AML-193 (cell line): ENCODE measurements at regions not wholly inside any gene's neighbourhood (a gene's known extent, or its start where the extent isn't known, plus 50 kb on each side); places are given as distances from the start of the nearest gene placed in this dataset.
"Not testable (repeated sequence)": the region's sequence is repeated elsewhere in the genome, so short reads cannot be mapped to it uniquely, and the experiment has no call there.

Source experiments
- DNase-seq, 2 experiments: peaks; one replicate each; lab custom pipeline; 2025; lab: John Stamatoyannopoulos, UW

GRCh38 chr12:88756917-88757316 is 176.6 kb upstream of the KITLG start:
- no peak for DNase-seq

DNA sequence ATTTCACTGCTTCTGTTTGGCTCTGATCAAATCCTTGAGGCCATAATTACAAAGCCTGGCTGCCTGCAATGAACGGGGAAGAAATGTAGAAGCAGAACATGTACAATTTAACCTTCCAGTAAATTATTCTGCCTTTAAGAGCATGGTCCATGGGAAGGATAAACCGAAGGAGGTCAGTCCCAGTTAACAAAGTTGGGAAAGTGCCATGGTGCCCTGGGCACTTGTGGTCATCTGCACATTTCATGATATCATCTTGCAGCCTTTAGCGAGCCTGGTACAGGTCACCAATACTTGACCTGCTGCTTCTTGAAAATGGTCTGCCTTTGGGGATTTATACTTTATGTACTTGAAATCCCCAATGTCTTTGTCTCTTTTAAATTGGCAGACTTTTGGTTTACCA is 175.9 kb upstream of the KITLG start:
- DNase-seq = no peak

DNA sequence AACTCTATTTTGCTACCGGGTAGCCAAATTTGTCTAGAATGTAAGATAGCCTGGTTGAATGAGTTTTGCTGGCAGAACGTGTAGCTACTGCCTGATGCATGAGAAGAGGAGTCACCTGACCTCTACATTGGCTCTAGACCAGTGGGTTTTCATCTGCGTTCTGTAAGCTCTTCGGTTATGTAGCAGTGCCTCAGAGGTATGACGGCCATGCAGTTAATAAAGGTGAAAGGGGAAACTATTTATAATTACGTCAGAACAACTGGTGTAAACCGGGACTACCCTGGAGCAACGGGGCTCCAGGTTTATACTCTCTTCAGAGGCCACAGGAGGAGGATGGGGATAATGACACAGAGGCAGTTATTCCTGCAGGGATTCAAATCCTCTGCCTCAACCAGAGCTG is 173.4 kb upstream of the KITLG start:
- no peak for DNase-seq

DNA sequence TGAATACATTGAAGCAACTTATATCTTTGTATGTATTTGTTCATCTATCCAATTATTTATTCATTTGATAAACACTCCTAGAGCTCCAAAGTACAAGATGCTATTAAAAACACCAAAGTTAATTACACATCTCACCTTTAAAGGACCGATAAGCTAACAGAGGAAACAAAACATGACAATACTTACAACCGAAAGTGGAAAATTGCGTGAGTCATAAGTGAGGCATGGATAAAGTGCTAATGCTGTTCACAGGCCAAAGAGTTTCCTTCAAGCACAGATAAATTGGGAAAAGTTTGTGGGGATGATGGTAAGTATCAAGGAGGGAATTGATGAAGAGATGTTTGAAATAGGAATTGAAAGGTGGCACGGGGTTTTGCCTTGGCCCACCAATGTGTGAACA is 172.8 kb upstream of the KITLG start:
- no peak for DNase-seq

- no peak for DNase-seq
Measured at GRCh38 chr12:88752183-88752582, 171.9 kb upstream of the KITLG start.

DNA sequence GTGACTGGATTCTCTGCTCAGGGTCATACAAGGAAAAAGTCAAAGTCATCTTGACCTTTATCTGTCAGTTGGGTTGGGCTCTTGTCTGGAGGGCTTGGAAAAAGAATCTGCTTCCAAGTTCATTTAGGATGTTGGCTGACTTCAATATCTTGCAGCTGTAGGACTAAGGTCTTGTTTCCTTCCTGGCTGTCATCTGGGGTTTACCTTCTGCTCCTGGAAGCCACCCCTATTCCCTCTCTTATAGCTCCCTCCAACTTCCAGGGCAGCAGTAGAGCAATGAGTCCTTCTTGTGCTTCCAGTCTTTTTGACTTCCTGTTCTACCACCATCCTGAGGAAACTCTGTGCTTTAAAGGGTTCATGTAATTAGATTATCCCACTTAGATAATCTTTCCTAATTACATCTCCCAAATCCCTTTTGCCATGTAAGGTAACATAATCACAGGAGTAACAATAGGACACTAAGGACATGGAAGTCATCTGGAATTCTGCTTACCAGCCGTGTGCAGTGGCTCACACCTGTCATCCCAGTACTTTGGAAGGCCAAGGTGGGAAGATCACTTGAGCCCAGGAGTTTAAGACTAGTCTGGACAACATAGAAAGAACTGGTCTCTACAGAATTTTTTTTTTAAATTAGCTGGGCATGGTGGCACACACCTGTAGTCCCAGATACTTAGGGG is 170.7 kb upstream of the KITLG start:
- no peak for DNase-seq

GRCh38 chr12:88746386-88746785 is 166.1 kb upstream of the KITLG start:
- no peak for DNase-seq

DNA sequence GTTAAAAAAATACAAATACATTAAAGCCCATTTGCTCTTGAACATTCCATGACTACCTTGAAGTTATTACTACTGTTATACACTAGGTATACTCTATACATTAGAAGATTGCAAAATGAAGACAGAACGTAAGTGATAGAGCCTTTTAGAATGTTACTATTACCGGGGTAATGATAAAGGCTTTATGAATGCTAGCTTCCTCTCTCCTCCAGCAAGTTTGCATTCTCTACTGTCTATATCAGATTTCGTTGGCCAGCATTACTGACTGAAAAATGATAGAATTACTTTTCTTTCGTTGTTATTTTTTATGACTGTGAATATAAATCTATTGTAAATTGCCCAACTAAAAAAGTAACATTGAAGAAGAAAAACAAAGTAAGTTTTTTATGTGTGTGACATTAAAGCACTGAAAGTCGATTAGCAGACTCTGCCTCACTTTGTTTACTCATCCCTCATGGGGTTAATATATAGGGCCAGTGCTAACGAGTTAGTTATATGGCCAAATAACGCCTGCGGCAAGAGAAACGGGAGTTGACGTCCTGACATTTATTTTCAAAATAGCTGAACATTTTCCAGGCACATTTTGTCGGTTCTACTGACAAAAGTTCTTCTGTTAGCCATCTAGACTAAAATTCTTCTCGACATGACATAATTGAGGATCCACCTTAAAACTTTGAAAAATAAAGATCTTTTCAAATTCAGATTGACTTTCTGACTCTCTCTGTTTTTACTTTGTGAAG is 163.8 kb upstream of the KITLG start:
- DNase-seq = no peak

GRCh38 chr12:88737838-88738472 is 157.7 kb upstream of the KITLG start:
- no peak for DNase-seq

- DNase-seq = no peak
Measured at GRCh38 chr12:88736031-88736430, 155.8 kb upstream of the KITLG start.

DNA sequence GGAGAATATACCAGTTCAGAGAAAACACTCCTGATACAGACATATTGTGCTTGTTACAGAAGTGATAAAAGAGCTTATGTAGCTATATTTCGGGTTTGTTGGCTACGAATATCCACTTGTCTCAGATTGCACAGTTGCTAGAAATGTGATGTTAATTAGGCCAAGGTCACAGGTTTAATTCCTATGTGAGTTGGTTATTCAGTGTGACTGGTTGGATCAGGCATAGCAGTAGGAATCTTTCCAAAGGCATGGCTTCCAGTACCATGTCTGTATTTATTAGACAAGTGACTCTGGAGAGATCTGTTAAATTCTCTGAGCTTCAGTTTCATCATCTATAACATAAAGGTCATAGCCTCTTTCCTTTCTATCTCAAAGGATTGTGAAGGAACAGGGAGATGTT is 152.7 kb upstream of the KITLG start:
- no peak for DNase-seq

GRCh38 chr12:88729196-88729595 is 148.9 kb upstream of the KITLG start:
- no peak for DNase-seq

- DNase-seq = no peak
Measured at GRCh38 chr12:88726806-88727720, 146.8 kb upstream of the KITLG start.

DNA sequence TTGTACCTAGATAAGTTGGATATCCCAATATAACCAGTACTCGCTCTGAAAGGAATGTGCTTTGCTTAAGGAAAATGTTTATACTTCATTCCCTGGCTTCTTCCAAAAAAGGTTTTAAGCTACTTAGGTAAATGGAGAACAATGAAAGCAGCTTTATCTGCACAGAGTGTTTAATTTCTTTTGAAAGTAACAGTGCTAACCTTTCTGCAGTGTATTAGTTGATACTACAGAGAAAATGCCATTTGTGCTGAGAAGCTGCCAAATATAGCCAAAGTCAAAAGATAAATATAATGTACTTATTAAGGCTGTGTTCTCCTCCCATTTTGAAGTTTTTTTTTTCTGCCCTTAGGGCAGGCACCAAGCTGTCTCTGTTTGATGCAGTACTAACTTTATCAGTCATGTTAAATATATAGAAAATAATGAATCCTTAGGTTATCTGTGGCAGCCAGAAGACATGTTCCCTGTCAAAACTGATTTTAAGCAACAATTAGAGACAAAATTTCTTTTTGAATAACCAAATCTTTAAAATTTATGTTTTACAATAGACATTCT is 145.4 kb upstream of the KITLG start:
- no peak for DNase-seq

- DNase-seq = no peak
Measured at GRCh38 chr12:88723219-88723618, 142.9 kb upstream of the KITLG start.

DNA sequence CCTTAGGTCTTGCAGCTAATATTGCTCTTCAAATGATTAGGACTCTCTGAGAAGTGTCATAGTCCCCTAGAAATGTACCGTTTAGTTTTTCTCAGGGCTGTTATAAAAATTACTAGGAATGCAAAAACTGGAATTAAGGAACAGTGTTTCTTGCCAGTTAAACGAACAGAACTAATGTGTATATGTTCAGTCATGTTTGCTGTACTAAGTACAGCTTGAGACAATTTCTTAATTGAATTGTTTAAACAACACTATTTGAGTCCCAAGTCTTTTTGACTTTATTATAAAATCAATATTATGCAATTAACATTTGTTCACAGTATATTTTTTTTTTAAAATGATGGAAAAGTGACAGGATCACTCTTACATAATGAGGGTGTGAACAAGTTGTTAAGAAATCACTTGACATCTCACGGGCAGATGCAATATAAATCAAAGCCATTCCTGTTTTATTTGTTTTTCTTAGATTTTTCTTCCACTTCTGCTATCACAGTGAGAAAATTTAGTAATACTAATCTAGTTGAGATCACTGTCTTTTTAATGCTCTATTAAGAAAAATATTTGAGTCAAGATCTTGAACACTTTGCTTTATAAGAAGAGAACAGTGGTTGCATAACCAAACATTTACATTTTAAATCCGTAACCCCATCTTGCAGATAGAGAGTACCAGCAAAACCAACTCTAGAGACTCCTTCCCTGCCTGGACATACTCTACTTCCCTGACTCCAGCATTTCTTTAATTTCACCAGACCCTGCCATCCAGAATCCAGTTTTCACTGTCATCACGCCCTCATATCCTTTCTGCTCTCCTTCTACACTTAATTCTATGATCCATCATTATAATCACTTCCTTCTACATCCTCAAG is 140.7 kb upstream of the KITLG start:
- DNase-seq = no peak

GRCh38 chr12:88720231-88720630 is 140.0 kb upstream of the KITLG start:
- DNase-seq = no peak

DNA sequence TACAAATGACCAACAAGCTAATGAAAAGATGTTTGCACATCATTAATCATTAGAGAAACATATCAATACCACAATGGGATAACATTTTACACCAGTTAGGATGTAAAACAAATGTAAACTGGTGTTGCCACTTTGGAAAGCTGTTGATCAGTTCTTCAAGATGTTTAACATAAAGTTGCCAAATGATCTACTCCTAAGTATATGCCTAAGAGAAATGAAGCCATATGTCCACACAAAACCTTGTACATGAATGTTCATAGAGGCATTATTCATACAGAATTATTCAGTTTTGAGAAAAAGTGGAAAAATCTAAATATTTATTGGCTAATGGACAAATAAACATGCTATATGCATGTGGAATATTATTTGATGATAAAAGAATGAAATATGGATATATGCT is 136.9 kb upstream of the KITLG start:
- no peak for DNase-seq

DNA sequence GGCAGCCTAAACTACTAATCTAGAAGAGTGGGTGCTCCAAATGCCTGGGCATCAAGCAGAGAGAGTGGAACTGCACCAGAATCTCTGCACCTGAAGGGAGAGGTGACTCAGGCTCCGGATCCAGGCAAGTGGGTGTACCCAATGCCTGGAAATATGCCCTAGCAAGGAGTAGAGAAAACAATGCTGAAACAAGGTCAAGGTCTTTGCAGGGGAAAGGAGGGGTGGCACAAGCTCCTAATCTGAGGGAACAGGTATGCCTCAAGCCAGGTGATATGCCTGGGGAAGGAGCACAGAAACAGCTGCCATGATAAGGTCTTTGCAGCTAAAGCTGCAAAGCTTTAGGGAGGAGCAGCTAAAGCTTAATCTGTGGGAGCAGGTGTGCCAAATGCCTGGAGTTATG is 136.0 kb upstream of the KITLG start:
- DNase-seq = no peak

DNA sequence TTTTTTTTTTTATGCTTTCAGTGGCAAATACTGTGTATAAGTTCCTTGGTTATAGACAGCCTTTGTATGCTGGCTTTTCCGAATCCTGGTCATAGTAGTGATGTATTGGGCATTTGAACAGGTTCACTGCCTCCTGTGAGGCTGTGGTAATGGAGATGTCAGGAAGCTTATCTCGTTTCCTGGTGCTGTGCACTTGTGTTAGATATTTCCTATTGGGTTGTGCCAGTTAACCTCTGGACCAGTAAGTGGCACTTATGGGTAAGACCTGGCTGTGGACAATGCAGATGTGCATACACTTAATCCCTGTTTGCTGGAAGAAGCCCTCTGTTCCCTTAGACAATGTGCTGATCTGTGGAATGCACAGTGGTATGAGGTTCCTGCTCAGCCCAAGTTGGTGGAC is 135.4 kb upstream of the KITLG start:
- DNase-seq = no peak

DNA sequence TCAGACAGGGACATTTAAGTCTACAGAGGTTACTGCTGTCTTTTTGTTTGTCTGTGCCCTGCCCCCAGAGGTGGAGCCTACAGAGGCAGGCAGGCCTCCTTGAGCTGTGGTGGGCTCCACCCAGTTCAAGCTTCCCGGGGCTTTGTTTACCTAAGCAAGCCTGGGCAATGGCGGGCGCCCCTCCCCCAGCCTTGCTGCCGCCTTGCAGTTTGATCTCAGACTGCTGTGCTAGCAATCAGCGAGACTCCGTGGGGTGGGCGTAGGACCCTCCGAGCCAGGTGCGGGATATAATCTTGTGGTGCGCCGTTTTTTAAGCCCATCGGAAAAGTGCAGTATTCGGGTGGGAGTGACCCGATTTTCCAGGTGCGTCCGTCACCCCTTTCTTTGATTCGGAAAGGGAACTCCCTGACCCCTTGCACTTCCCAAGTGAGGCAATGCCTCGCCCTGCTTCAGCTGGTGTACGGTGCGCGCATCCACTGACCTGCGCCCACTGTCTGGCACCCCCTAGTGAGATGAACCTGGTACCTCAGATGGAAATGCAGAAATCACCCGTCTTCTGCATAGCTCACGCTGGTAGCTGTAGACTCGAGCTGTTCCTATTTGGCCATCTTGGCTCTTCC is 134.1 kb upstream of the KITLG start:
- DNase-seq = not testable (repeated sequence)
